BLaER1 treated with 17β-estradiol and CSF1 and Interleukin-3, amounts not matched to agents 10 nM and 100 nM (cell line): ENCODE measurements at regions not wholly inside any gene's neighbourhood (a gene's known extent, or its start where the extent isn't known, plus 50 kb on each side); places are given as distances from the start of the nearest gene placed in this dataset.

Experiments used
- H3K27ac ChIP-seq, 11 experiments: shearing (Covaris generic); formaldehyde crosslinking; 2 replicates each; pipeline ENCODE4 v1.8.1; 2022
- H3K27me3 ChIP-seq, 11 experiments: shearing (Covaris generic); formaldehyde crosslinking; 2 replicates each; pipeline ENCODE4 v1.8.1; 2022
- H3K36me3 ChIP-seq, 11 experiments: shearing (Covaris generic); formaldehyde crosslinking; 2 replicates each; pipeline ENCODE4 v1.8.1; 2022
- H3K4me1 ChIP-seq, 10 experiments: shearing (Covaris generic); formaldehyde crosslinking; 2 replicates each; pipeline ENCODE4 v1.8.1; 2022
- H3K4me2 ChIP-seq, 11 experiments: shearing (Covaris generic); formaldehyde crosslinking; 2 replicates each; pipeline ENCODE4 v1.8.1; 2022
- H3K4me3 ChIP-seq, 10 experiments: shearing (Covaris generic); formaldehyde crosslinking; 2 replicates each; pipeline ENCODE4 v1.8.1; 2022
- H3K9ac ChIP-seq, 11 experiments: shearing (Covaris generic); formaldehyde crosslinking; 2 replicates each; pipeline ENCODE4 v1.8.1; 2022
- H3K9me3 ChIP-seq, 11 experiments: shearing (Covaris generic); formaldehyde crosslinking; replicated peaks in 1 of 11; 2 replicates each; pipeline ENCODE4 v1.8.1; 2022
- H4K20me1 ChIP-seq, 11 experiments: shearing (Covaris generic); formaldehyde crosslinking; 2 replicates each; pipeline ENCODE4 v1.8.1; 2022
- Cebpa-rat ChIP-seq, 11 experiments: shearing (Covaris generic); IDR thresholded peaks; 2 replicates each; pipeline ENCODE4 v1.8.1; 2022

GRCh38 chr11:45461514-45461913, 175.4 kb upstream of the SYT13 start:
- no peak for TF ChIP-seq Cebpa-rat (IDR thresholded peaks at IDR 0.05)
- Histone ChIP-seq H3K9me3 (no peaks in the 10 kb centered on the region), H3K27me3 (no peaks in the 10 kb centered on the region)

GRCh38 chr11:45459491-45459890, 173.3 kb upstream of the SYT13 start:
- Histone ChIP-seq H3K4me1 (peaks cover 0 to 14% (median 9%) of the 10 kb centered on the region in 10 experiments; a peak in 15 of 20 replicates), H3K27me3 (no peaks in the 10 kb centered on the region), H3K9me3 (peaks cover 0 to 10% (median 0%) of the 10 kb centered on the region in 11 experiments; a peak in 1 of 22 replicates), H4K20me1 (0 out of 22 replicates have a peak, but pooled peaks cover 0 to 5% (median 0%) of the 10 kb centered on the region in 11 experiments), H3K36me3 (no peaks in the 10 kb centered on the region), H3K4me3 (no peak overlapping the region), H3K9ac (no peak overlapping the region), H3K4me2 (peak overlapping the region in 9 of 11 experiments; percentile 14 to 71 (median 55); a peak in 15 of 22 replicates), H3K27ac (no peak overlapping the region)
- TF ChIP-seq Cebpa-rat (IDR thresholded peaks at IDR 0.05) = no peak

More at GRCh38 chr11:45461514-45461913, 175.4 kb upstream of the SYT13 start:
- Histone ChIP-seq H3K4me3 (no peak overlapping the region), H3K4me1 (peaks cover 0 to 14% (median 9%) of the 10 kb centered on the region in 10 experiments; a peak in 15 of 20 replicates), H4K20me1 (0 out of 22 replicates have a peak, but pooled peaks cover 0 to 5% (median 0%) of the 10 kb centered on the region in 11 experiments), H3K4me2 (no peak overlapping the region), H3K9ac (no peak overlapping the region), H3K36me3 (no peaks in the 10 kb centered on the region), H3K27ac (no peak overlapping the region)

GRCh38 chr11:45458269-45458668, 172.1 kb upstream of the SYT13 start:
- no peaks in the 10 kb centered on the region for H3K27me3 ChIP-seq
- H3K4me3 ChIP-seq = no peak overlapping the region
- H3K36me3 ChIP-seq = no peaks in the 10 kb centered on the region
- peaks cover 0 to 14% (median 9%) of the 10 kb centered on the region in 10 experiments; a peak in 15 of 20 replicates for H3K4me1 ChIP-seq
- H3K27ac ChIP-seq = no peak overlapping the region
- H3K9ac ChIP-seq = no peak overlapping the region
- H4K20me1 ChIP-seq = 0 out of 22 replicates have a peak, but pooled peaks cover 0 to 5% (median 0%) of the 10 kb centered on the region in 11 experiments
- TF ChIP-seq Cebpa-rat (IDR thresholded peaks at IDR 0.05) = no peak
- peaks cover 0 to 10% (median 0%) of the 10 kb centered on the region in 11 experiments; a peak in 1 of 22 replicates for H3K9me3 ChIP-seq
- no peak overlapping the region for H3K4me2 ChIP-seq

GRCh38 chr11:45457649-45458048, 171.5 kb upstream of the SYT13 start:
- Histone ChIP-seq H3K9ac (no peak overlapping the region), H3K9me3 (peaks cover 0 to 10% (median 0%) of the 10 kb centered on the region in 11 experiments; a peak in 1 of 22 replicates), H3K27ac (no peak overlapping the region), H3K4me1 (peaks cover 0 to 14% (median 9%) of the 10 kb centered on the region in 10 experiments; a peak in 15 of 20 replicates), H3K27me3 (no peaks in the 10 kb centered on the region), H3K4me2 (no peak overlapping the region), H3K36me3 (no peaks in the 10 kb centered on the region), H4K20me1 (0 out of 22 replicates have a peak, but pooled peaks cover 0 to 5% (median 0%) of the 10 kb centered on the region in 11 experiments), H3K4me3 (no peak overlapping the region)
- TF ChIP-seq Cebpa-rat (IDR thresholded peaks at IDR 0.05) = no peak

- Histone ChIP-seq H3K4me2 (no peak overlapping the region), H3K27ac (no peak overlapping the region), H3K4me3 (no peak overlapping the region), H3K4me1 (peaks cover 0 to 14% (median 9%) of the 10 kb centered on the region in 10 experiments; a peak in 15 of 20 replicates), H4K20me1 (0 out of 22 replicates have a peak, but pooled peaks cover 0 to 4% (median 0%) of the 10 kb centered on the region in 11 experiments), H3K27me3 (no peaks in the 10 kb centered on the region), H3K9ac (no peak overlapping the region), H3K36me3 (no peaks in the 10 kb centered on the region), H3K9me3 (peaks cover 0 to 10% (median 0%) of the 10 kb centered on the region in 11 experiments; a peak in 1 of 22 replicates)
- no peak for TF ChIP-seq Cebpa-rat (IDR thresholded peaks at IDR 0.05)
Observed at GRCh38 chr11:45456686-45457085, 170.5 kb upstream of the SYT13 start.

GRCh38 chr11:45455536-45455935, 169.4 kb upstream of the SYT13 start:
- Histone ChIP-seq H3K4me1 (peaks cover 0 to 14% (median 9%) of the 10 kb centered on the region in 10 experiments; a peak in 15 of 20 replicates), H3K9me3 (peaks cover 0 to 10% (median 0%) of the 10 kb centered on the region in 11 experiments; a peak in 1 of 22 replicates), H3K4me2 (no peak overlapping the region), H3K27ac (no peak overlapping the region), H3K36me3 (no peaks in the 10 kb centered on the region), H3K4me3 (no peak overlapping the region), H3K9ac (no peak overlapping the region), H4K20me1 (no peaks in the 10 kb centered on the region), H3K27me3 (no peaks in the 10 kb centered on the region)
- no peak for TF ChIP-seq Cebpa-rat (IDR thresholded peaks at IDR 0.05)

- H3K27ac ChIP-seq = no peak overlapping the region
- H3K9ac ChIP-seq = no peak overlapping the region
- H3K9me3 ChIP-seq = peaks cover 0 to 10% (median 0%) of the 10 kb centered on the region in 11 experiments; a peak in 1 of 22 replicates
- no peaks in the 10 kb centered on the region for H3K27me3 ChIP-seq
- peaks cover 0 to 14% (median 9%) of the 10 kb centered on the region in 10 experiments; a peak in 15 of 20 replicates for H3K4me1 ChIP-seq
- no peaks in the 10 kb centered on the region for H4K20me1 ChIP-seq
- H3K4me2 ChIP-seq = no peak overlapping the region
- no peak overlapping the region for H3K4me3 ChIP-seq
- H3K36me3 ChIP-seq = no peaks in the 10 kb centered on the region
- no peak for TF ChIP-seq Cebpa-rat (IDR thresholded peaks at IDR 0.05)
Observed at GRCh38 chr11:45454917-45455401, 168.8 kb upstream of the SYT13 start.

GRCh38 chr11:45453721-45454120, 167.6 kb upstream of the SYT13 start:
- Histone ChIP-seq H3K27ac (no peak overlapping the region), H3K9me3 (peaks cover 0 to 10% (median 0%) of the 10 kb centered on the region in 11 experiments; a peak in 1 of 22 replicates), H3K27me3 (no peaks in the 10 kb centered on the region), H3K4me2 (no peak overlapping the region), H3K36me3 (no peaks in the 10 kb centered on the region), H3K4me3 (no peak overlapping the region), H4K20me1 (no peaks in the 10 kb centered on the region), H3K4me1 (peaks cover 0 to 2% (median under 1%) of the 10 kb centered on the region in 10 experiments; a peak in 9 of 20 replicates), H3K9ac (no peak overlapping the region)
- TF ChIP-seq Cebpa-rat (IDR thresholded peaks at IDR 0.05) = no peak

GRCh38 chr11:45451766-45452440, 165.8 kb upstream of the SYT13 start:
- no peak overlapping the region for H3K27ac ChIP-seq
- H3K36me3 ChIP-seq = no peaks in the 10 kb centered on the region
- H3K9ac ChIP-seq = no peak overlapping the region
- peaks cover 0 to 10% (median 0%) of the 10 kb centered on the region in 11 experiments; a peak in 1 of 22 replicates for H3K9me3 ChIP-seq
- H3K4me3 ChIP-seq = no peak overlapping the region
- H3K4me1 ChIP-seq = no peaks in the 10 kb centered on the region
- H3K27me3 ChIP-seq = no peaks in the 10 kb centered on the region
- H4K20me1 ChIP-seq = no peaks in the 10 kb centered on the region
- no peak overlapping the region for H3K4me2 ChIP-seq
- no peak for TF ChIP-seq Cebpa-rat (IDR thresholded peaks at IDR 0.05)
